Muscle of arm (tissue), 1 donor: ENCODE measurements at regions not wholly inside any gene's neighbourhood (a gene's known extent, or its start where the extent isn't known, plus 50 kb on each side); places are given as distances from the start of the nearest gene placed in this dataset.
"Not testable (repeated sequence)": the region's sequence is repeated elsewhere in the genome, so short reads cannot be mapped to it uniquely, and the experiment has no call there.

ENCODE experiments used
- DNase-seq: peaks from one replicate; pipeline ENCODE4 v3.0.0-alpha.2; 2013

DNA sequence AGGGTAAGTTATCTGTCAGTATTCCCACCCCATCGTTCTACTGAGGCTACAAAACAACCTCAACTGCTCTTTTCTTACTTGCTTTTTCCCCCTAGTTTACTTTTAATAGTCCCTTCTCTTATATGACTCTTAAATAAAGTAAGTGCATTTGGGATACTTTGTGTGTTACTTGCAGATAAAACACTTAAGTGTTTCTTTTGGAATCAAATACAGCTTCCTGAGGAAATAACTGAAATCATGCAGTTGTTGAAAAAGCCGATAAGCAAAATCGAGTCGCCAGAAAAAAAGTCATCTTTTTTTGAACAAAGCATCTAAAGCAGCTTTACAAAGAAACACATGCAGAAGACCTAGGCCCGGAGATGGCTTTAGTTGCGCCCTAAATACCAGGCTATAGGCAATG is 53.5 kb upstream of the EPB41L4A start:
- DNase-seq = no peak

GRCh38 chr5:112473989-112474388 is 54.9 kb upstream of the EPB41L4A start:
- DNase-seq = no peak

- peak; percentile 12 for DNase-seq
Measured at GRCh38 chr5:112475747-112476365, 56.8 kb upstream of the EPB41L4A start.

DNA sequence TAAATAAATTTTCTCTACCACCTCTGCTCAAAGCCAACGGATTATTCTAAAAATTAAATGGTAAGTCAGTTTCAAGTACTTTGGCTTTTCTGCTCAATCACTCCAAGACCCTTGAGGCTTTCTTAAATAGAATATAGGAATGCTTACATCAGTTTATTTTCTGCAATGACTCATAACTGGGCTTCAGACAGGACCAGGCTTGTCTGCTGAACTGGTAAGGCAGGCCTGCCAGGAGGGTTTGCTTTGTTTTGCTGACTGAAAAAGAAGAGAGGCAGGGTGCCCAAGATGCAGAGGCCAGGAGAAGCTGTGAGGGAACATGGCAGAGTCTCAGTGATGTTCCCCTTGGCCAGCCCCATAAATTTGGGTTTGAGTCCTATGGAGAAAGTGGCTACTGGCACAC is 60.3 kb upstream of the EPB41L4A start:
- DNase-seq = no peak

DNA sequence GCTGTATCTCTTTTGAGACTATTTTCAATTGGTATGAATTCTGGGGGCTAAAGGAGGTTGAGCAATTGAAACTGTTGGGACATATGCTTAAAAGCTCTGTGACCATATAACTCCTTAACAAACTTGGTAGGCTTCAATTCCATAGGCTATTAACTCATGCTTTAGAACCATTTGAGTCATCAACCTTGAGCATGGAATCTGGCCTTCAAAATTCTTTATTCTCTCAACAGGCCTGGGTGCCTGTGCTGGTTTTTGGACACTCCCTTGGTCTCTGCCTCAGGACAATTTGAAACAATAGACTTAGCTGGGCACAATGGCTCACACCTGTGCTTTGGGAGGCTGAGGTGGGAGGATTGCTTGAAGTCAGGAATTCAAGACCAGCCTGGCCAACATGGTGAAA is 61.4 kb upstream of the EPB41L4A start:
- DNase-seq = no peak

DNA sequence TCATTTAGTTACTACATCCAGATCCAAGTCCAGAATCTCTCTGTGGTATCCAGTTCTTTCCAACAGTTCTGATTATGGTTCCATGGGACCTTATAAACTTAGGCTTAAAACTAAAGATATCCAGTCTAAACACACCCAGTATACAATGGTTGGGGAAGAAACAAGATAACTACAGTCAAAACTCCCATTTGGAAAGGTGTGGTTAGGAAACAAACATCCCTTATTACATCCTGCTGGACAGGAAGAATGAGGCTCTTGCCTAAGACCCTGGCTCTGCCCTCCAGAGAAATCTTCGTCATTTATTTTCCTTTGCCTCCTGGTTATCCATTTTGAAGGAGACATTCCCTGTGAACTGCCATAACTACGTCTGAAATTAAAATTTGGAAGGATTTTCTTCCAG is 64.6 kb upstream of the EPB41L4A start:
- DNase-seq = no peak

- no peak for DNase-seq
Measured at GRCh38 chr5:112485934-112486355, 66.9 kb upstream of the EPB41L4A start.

- DNase-seq = no peak
Measured at GRCh38 chr5:112491257-112491656, 72.2 kb upstream of the EPB41L4A start.

DNA sequence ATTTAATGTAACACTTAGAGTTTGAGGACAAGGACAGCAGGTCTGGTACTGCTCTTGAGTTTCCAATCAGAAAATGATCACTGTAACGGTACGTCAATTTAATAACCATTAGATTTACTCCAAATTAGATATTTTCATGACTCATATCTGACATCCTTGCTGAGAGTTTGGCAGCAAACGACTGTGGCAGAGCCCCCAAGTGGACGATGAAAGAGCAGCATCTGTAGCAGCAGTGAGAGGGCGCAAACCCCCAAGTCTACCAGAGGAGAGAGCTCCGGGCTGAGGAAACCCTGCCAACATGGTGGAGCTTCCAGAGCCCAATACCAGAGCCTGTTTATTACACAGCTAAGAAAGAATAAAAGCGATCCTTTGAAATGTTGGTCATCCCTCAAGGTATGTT is 73.2 kb upstream of the EPB41L4A start:
- DNase-seq = peak; percentile 15

DNA sequence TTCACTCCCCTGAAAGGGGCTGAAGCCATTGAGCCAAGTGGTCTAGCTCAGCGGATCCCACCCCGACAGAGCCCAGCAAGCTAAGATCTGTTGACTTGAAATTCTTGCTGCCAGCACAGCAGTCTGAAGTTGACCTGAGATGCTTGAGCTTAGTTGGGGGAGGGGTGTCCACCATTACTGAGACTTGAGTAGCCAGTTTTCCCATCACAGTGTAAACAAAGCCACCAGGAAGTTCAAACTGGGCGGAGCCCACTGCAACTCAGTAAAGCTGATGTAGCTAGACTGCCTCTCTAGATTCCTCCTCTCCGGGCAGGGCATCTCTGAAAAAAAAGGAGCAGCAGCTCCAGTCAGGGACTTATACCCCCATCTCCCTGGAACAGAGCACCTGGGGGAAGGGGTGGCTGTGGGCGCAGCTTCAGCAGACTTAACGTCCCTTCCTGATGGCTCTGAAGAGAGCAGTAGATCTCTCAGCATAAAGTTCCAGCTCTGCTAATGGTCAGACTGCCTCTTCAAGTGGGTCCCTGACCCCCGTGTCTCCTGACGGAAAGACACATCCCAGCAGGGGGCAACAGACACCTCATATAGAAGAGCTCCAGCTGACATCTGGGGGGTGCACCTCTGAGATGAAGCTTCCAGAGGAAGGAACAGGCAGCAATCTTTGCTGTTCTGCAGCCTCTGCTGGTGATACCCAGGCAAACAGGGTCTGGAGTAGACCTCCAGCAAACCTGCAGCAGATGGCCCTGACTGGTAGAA is 84.8 kb upstream of the EPB41L4A start:
- not testable (repeated sequence) for DNase-seq

- DNase-seq = not testable (repeated sequence)
Measured at GRCh38 chr5:112509097-112509496, 90.0 kb upstream of the EPB41L4A start.

DNA sequence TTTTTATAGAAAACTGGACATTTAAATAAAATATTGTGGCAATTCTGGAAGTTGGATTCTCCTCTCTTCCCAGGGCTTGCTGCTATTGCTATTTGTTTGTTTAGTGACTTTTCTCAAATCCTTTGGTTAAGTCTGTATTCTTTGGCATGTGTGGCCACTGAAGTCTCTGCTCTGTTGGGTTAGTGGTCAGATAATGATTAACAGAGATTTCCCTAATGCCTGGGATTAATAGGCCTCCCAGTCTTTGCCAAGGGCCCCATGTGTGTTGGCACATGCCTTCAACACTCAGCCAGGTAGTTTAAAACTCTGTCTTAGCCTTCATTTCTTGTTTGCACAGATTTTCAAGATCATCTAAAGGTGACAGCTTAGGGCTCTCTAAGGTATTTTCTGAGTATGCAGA is 92.8 kb upstream of the EPB41L4A start:
- DNase-seq = no peak

- no peak for DNase-seq
Measured at GRCh38 chr5:112512901-112513300, 93.8 kb upstream of the EPB41L4A start.

DNA sequence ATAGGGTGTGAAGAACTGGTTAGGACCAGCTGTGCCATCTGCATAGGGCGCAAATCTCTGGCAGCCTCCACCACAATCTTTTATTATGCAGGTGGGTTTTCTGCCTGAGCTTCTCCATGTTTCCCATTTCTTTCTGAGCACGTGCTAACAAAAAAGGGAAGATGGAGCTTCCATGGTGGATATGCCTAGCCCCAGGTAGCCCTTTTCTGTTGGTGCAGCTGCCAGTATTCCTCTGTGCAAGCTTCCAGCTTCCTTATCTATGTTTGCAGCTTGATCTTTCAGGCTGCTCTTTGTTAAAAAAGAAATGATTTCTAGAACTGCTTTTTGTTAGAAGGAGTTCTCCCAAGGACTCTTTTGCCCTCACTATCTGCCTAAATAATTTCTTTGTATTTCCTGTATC is 95.0 kb upstream of the EPB41L4A start:
- DNase-seq = no peak

DNA sequence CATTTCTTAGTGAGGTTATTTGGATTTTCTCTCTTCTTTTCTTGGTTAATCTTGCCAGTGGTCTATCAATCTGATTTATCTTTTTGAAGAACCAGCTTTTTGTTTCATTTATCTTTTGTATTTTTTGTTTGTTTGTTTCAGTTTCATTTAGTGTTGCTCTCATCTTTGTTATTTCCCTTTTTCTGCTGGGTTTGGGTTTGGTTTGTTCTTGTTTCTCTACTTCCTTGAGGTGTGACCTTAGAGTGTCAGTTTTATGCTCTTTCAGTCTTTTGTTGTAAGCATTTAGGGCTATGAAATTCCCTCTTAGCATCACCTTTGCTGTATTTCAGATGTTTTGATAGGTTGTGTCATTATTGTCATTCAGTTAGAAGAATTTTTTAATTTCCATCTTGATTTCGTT is 101.4 kb upstream of the EPB41L4A start:
- DNase-seq = not testable (repeated sequence)

DNA sequence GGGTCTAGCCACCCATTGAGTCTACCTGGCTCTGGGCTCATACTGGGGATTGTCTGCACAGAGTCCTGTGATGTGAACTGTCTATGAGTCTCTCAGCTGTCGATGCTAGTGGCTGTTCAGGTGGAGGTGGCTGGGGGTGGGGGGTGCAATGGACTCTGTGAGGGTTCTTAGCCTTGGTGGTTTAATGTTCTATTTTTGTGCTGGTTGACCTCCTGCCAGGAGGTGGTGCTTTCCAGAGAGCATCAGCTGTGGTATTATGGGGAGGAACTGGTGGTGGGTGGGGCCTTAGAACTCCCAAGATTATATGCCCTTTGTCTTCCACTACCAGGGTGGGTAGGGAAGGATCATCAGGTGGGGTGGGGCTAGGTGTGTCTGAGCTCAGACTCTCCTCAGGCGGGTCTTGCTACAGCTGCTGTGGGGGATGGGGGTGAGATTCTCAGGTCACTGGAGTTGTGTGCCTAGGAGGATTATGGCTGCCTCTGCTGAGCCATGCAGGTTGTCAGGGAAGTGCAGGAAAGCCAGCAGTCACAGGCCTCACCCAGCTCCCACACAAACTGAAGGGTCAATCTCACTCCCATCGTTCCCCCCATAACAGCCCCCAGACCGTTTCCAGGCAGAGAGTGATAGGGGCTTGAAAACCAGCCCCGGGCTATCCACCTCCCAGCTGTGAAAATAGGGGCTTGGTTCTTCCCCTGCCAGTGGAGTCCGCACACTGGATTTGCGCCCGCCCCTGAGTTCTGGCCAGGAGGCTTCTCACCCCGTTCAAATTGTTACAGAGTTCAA is 104.0 kb upstream of the EPB41L4A start:
- DNase-seq = not testable (repeated sequence)

GRCh38 chr5:112523674-112524263 is 104.7 kb upstream of the EPB41L4A start:
- not testable (repeated sequence) for DNase-seq

DNA sequence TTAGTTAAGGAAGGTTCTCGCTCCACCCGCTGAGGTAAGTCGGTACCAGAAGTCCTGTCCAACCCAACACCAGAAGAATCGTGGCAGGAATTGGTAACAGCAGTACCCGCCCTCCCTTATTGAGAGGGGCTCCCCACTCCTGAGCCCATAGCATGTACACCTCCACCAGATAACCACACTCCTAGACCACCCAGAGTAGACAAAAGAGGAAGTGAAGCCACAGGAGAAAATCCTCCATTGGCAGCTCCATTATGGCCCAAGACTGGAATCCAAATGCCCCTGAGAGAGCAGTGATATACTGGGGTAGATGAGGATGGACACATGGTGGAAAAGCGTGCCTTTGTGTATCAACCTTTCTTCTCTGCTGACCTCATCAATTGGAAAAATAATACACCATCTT is 106.1 kb upstream of the EPB41L4A start:
- no peak for DNase-seq

GRCh38 chr5:112528928-112529327 is 109.9 kb upstream of the EPB41L4A start:
- no peak for DNase-seq

- no peak for DNase-seq
Measured at GRCh38 chr5:112529525-112529924, 110.4 kb upstream of the EPB41L4A start.

DNA sequence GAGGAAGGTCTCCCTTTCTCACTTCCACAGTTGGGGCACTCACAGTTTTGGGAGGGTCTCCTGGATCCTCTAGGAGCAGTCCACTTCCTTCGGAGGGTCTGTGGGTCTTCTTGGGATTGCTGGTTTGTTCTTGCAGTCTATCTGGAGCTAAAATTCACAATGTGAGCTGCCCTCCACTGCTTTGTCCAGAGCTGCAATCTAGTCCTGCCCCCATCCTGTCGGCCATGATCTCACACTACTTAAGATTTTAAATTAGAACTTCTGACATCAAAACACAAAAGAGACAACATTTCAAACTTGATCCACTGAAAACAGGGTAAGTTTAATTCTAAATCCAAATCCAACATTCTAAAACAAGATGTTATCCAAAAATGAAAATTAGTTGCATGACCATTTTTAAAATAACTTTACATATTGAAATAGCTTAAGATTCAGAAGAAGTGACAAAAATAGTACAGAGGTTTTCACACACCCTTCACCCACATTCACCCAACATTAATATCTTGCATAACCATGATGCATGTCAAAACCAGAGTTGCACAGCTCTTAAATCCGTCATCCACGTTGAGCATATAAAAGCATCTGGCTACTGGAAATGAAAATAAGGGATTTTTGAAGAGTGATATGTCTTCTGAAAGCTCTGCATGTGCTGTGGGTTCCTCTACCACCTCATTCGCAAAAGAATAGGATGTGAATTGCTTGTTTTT is 113.7 kb upstream of the EPB41L4A start:
- no peak for DNase-seq

DNA sequence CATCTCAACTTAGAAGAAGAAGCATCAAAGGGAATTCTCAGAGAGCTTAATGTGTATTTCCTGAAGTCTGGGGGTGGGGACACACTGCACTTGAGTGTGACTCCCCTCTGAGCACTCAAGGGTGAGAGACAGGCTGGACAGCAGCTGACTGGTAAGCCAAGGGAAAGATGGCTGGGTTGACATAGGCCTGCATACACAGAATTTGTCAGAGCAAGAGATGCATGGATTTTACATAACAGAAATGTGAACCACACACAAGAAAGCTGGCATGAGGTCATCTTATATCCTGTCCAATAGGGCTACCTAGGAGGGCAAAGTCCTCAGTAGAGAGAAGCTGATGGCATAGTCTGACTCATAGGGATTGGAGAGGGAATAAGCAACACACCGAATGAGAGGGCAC is 114.3 kb upstream of the EPB41L4A start:
- no peak for DNase-seq
